Activated T-helper 1 cell treated with anti-CD3 and anti-CD28 coated beads, Interleukin-12 subunit alpha, Interleukin-12 subunit beta, Interleukin-2, Interleukin-4 antibody, amounts not matched to agents 30 ng/mL and 10 ng/mL and 1 ng/mL, durations not matched to agents 14 hours and 24 hours and 36 hours (primary cell): ENCODE measurements at regions not wholly inside any gene's neighbourhood (a gene's known extent, or its start where the extent isn't known, plus 50 kb on each side); places are given as distances from the start of the nearest gene placed in this dataset.
"Not testable (repeated sequence)": the region's sequence is repeated elsewhere in the genome, so short reads cannot be mapped to it uniquely, and the experiment has no call there.

Experiments used
- DNase-seq: peaks from one replicate; pipeline ENCODE4 v3.0.0; 2021; ENCODE audit warnings: low spot score
- H3K27ac Mint-ChIP-seq: one replicate; pipeline ENCODE4 v1.8.0; 2021; ENCODE audit warnings: mild to moderate bottlenecking, mixed read lengths
- H3K27me3 Mint-ChIP-seq: one replicate; pipeline ENCODE4 v1.8.0; 2022; ENCODE audit warnings: mild to moderate bottlenecking, moderate library complexity, mixed read lengths; ENCODE audit not compliant: insufficient read depth
- H3K36me3 Mint-ChIP-seq: one replicate; pipeline ENCODE4 v1.8.0; 2021; ENCODE audit warnings: low read depth, mixed read lengths
- H3K4me1 Mint-ChIP-seq: one replicate; pipeline ENCODE4 v1.8.0; 2021; ENCODE audit warnings: low read depth, mixed read lengths
- H3K4me3 Mint-ChIP-seq: one replicate; pipeline ENCODE4 v1.8.0; 2021; ENCODE audit warnings: mild to moderate bottlenecking, moderate library complexity, mixed read lengths
- H3K9me3 Mint-ChIP-seq: one replicate; pipeline ENCODE4 v1.8.0; 2021; ENCODE audit warnings: mixed read lengths
- intact Hi-C: fragments of 100-400 bp; cut with micrococcal nuclease; formaldehyde crosslinking; loops from one replicate; pipeline ENCODE4 v1.15.1; 2024

GRCh38 chr12:59374783-59375182 is 221.0 kb upstream of the SLC16A7 start:
- intact Hi-C loops: loop anchor here (10.0 kb wide), 1 partner anchor 1030 kb away; no protein-coding TSS in a partner anchor
- no peaks in the 10 kb centered on the region for H3K4me1 Mint-ChIP-seq
- no peaks in the 10 kb centered on the region for H3K9me3 Mint-ChIP-seq
- H3K27ac Mint-ChIP-seq: no peak overlapping the region
- H3K27me3 Mint-ChIP-seq: peaks cover 1% of the 10 kb centered on the region
- H3K36me3 Mint-ChIP-seq: no peaks in the 10 kb centered on the region
- no peak overlapping the region for H3K4me3 Mint-ChIP-seq
- no peak for DNase-seq

- no peaks in the 10 kb centered on the region for H3K36me3 Mint-ChIP-seq
- H3K9me3 Mint-ChIP-seq: no peaks in the 10 kb centered on the region
- intact Hi-C loops: loop anchor here (10.0 kb wide), 1 partner anchor 1028 kb away; no protein-coding TSS in a partner anchor
- no peak overlapping the region for H3K4me3 Mint-ChIP-seq
- no peak for DNase-seq
- no peak overlapping the region for H3K27ac Mint-ChIP-seq
- H3K27me3 Mint-ChIP-seq: peaks cover 1% of the 10 kb centered on the region
- no peaks in the 10 kb centered on the region for H3K4me1 Mint-ChIP-seq
Measured at GRCh38 chr12:59372956-59373355, 222.9 kb upstream of the SLC16A7 start.

GRCh38 chr12:59370933-59371332 is 224.9 kb upstream of the SLC16A7 start:
- Mint-ChIP-seq H3K27ac (no peak overlapping the region), H3K36me3 (no peaks in the 10 kb centered on the region), H3K27me3 (peaks cover 1% of the 10 kb centered on the region), H3K9me3 (no peaks in the 10 kb centered on the region), H3K4me1 (no peaks in the 10 kb centered on the region), H3K4me3 (no peak overlapping the region)
- intact Hi-C loops: loop anchor here (10.0 kb wide), 1 partner anchor 1026 kb away; no protein-coding TSS in a partner anchor
- DNase-seq: no peak

- intact Hi-C loops: no loop called here
- Mint-ChIP-seq H3K27me3 (no peaks in the 10 kb centered on the region), H3K4me1 (no peaks in the 10 kb centered on the region), H3K36me3 (no peaks in the 10 kb centered on the region), H3K9me3 (no peaks in the 10 kb centered on the region), H3K4me3 (no peak overlapping the region), H3K27ac (no peak overlapping the region)
- no peak for DNase-seq
Measured at GRCh38 chr12:59365133-59365532, 230.7 kb upstream of the SLC16A7 start.

GRCh38 chr12:59357811-59358210 is 238.0 kb upstream of the SLC16A7 start:
- no peak overlapping the region for H3K4me3 Mint-ChIP-seq
- H3K36me3 Mint-ChIP-seq: no peaks in the 10 kb centered on the region
- no peaks in the 10 kb centered on the region for H3K27me3 Mint-ChIP-seq
- no peaks in the 10 kb centered on the region for H3K9me3 Mint-ChIP-seq
- intact Hi-C loops: no loop called here
- DNase-seq: no peak
- no peaks in the 10 kb centered on the region for H3K4me1 Mint-ChIP-seq
- H3K27ac Mint-ChIP-seq: no peak overlapping the region

- not testable (repeated sequence) for H3K27ac Mint-ChIP-seq
Measured at GRCh38 chr12:59346248-59346647, 249.6 kb upstream of the SLC16A7 start.

GRCh38 chr12:59345406-59345805 is 250.4 kb upstream of the SLC16A7 start:
- intact Hi-C loops: no loop called here
- no peak for DNase-seq
- H3K9me3 Mint-ChIP-seq: no peaks in the 10 kb centered on the region
- H3K36me3 Mint-ChIP-seq: no peaks in the 10 kb centered on the region
- no peak overlapping the region for H3K27ac Mint-ChIP-seq
- no peaks in the 10 kb centered on the region for H3K4me1 Mint-ChIP-seq
- no peak overlapping the region for H3K4me3 Mint-ChIP-seq
- peaks cover 1% of the 10 kb centered on the region for H3K27me3 Mint-ChIP-seq

More at GRCh38 chr12:59346248-59346647, 249.6 kb upstream of the SLC16A7 start:
- intact Hi-C loops, H3K36me3 Mint-ChIP-seq, DNase-seq, H3K9me3 Mint-ChIP-seq, H3K4me3 Mint-ChIP-seq, H3K4me1 Mint-ChIP-seq, H3K27me3 Mint-ChIP-seq: not testable (repeated sequence)

GRCh38 chr12:59344224-59344623 is 251.6 kb upstream of the SLC16A7 start:
- H3K9me3 Mint-ChIP-seq: peaks cover 5% of the 10 kb centered on the region
- H3K36me3 Mint-ChIP-seq: no peaks in the 10 kb centered on the region
- DNase-seq: no peak
- no peak overlapping the region for H3K4me3 Mint-ChIP-seq
- H3K4me1 Mint-ChIP-seq: no peaks in the 10 kb centered on the region
- peaks cover 1% of the 10 kb centered on the region for H3K27me3 Mint-ChIP-seq
- intact Hi-C loops: no loop called here
- H3K27ac Mint-ChIP-seq: no peak overlapping the region

GRCh38 chr12:59329462-59329861 is 266.4 kb upstream of the SLC16A7 start:
- DNase-seq: no peak

GRCh38 chr12:59328395-59329075 is 267.3 kb upstream of the SLC16A7 start:
- H3K27ac Mint-ChIP-seq, H3K4me1 Mint-ChIP-seq, H3K36me3 Mint-ChIP-seq, intact Hi-C loops, H3K4me3 Mint-ChIP-seq, DNase-seq, H3K27me3 Mint-ChIP-seq, H3K9me3 Mint-ChIP-seq: not testable (repeated sequence)

More at GRCh38 chr12:59329462-59329861, 266.4 kb upstream of the SLC16A7 start:
- Mint-ChIP-seq H3K9me3 (no peaks in the 10 kb centered on the region), H3K27me3 (no peaks in the 10 kb centered on the region), H3K36me3 (no peaks in the 10 kb centered on the region), H3K4me1 (no peaks in the 10 kb centered on the region), H3K27ac (no peak overlapping the region), H3K4me3 (no peak overlapping the region)
- intact Hi-C loops: no loop called here

GRCh38 chr12:59326457-59326856 is 269.4 kb upstream of the SLC16A7 start:
- H3K27ac Mint-ChIP-seq, H3K36me3 Mint-ChIP-seq, H3K4me1 Mint-ChIP-seq, H3K27me3 Mint-ChIP-seq, H3K9me3 Mint-ChIP-seq, intact Hi-C loops, H3K4me3 Mint-ChIP-seq, DNase-seq: not testable (repeated sequence)

GRCh38 chr12:59322473-59322872 is 273.4 kb upstream of the SLC16A7 start:
- Mint-ChIP-seq H3K36me3 (no peaks in the 10 kb centered on the region), H3K4me1 (no peaks in the 10 kb centered on the region), H3K27ac (no peak overlapping the region), H3K9me3 (no peaks in the 10 kb centered on the region), H3K27me3 (no peaks in the 10 kb centered on the region), H3K4me3 (no peak overlapping the region)
- intact Hi-C loops: no loop called here
- DNase-seq: no peak

GRCh38 chr12:59321278-59321677 is 274.6 kb upstream of the SLC16A7 start:
- H3K27me3 Mint-ChIP-seq: no peaks in the 10 kb centered on the region
- no peaks in the 10 kb centered on the region for H3K9me3 Mint-ChIP-seq
- no peak for DNase-seq
- intact Hi-C loops: no loop called here
- no peak overlapping the region for H3K4me3 Mint-ChIP-seq
- no peaks in the 10 kb centered on the region for H3K36me3 Mint-ChIP-seq
- no peak overlapping the region for H3K27ac Mint-ChIP-seq
- no peaks in the 10 kb centered on the region for H3K4me1 Mint-ChIP-seq

GRCh38 chr12:59320112-59320511 is 275.7 kb upstream of the SLC16A7 start:
- H3K4me1 Mint-ChIP-seq: no peaks in the 10 kb centered on the region
- intact Hi-C loops: no loop called here
- H3K9me3 Mint-ChIP-seq: no peaks in the 10 kb centered on the region
- no peak for DNase-seq
- no peak overlapping the region for H3K27ac Mint-ChIP-seq
- H3K27me3 Mint-ChIP-seq: no peaks in the 10 kb centered on the region
- no peak overlapping the region for H3K4me3 Mint-ChIP-seq
- H3K36me3 Mint-ChIP-seq: no peaks in the 10 kb centered on the region
